Mesendoderm (in vitro differentiated cells): ENCODE measurements at regions not wholly inside any gene's neighbourhood (a gene's known extent, or its start where the extent isn't known, plus 50 kb on each side); places are given as distances from the start of the nearest gene placed in this dataset.

Experiments
- DNase-seq: peaks from one replicate; pipeline ENCODE4 v3.0.0; 2013
- H2AK5ac ChIP-seq: 2 replicates; pipeline ENCODE4 v1.6.1; 2013; ENCODE audit warnings: low read length, inconsistent platforms
- H2BK120ac ChIP-seq: 2 replicates; pipeline ENCODE4 v1.6.1; 2013; ENCODE audit warnings: low read depth, mild to moderate bottlenecking, low read length, moderate library complexity, mixed read lengths
- H2BK15ac ChIP-seq: replicated peaks from 2 replicates; pipeline ENCODE4 v1.6.1; 2013; ENCODE audit warnings: low read depth, mild to moderate bottlenecking, moderate library complexity
- H2BK5ac ChIP-seq: 2 replicates; pipeline ENCODE4 v1.6.1; 2013; ENCODE audit warnings: low read length, inconsistent platforms
- H3K18ac ChIP-seq: 2 replicates; pipeline ENCODE4 v1.6.1; 2013; ENCODE audit warnings: mild to moderate bottlenecking, low read length, mixed read lengths
- H3K23ac ChIP-seq: one replicate; pipeline ENCODE4 v1.6.1; 2013; ENCODE audit warnings: low read length
- H3K27ac ChIP-seq: 2 replicates; pipeline ENCODE4 v1.5.1; 2013; ENCODE audit warnings: low read depth, mild to moderate bottlenecking, inconsistent platforms, low read length, moderate library complexity
- H3K27me3 ChIP-seq: 2 replicates; pipeline ENCODE4 v1.6.1; 2013; ENCODE audit warnings: low read length, control low read depth, mild to moderate bottlenecking, inconsistent platforms; ENCODE audit not compliant: insufficient read depth, poor library complexity
- H3K36me3 ChIP-seq: 2 replicates; pipeline ENCODE4 v1.6.1; 2013; ENCODE audit warnings: low read length, inconsistent platforms; ENCODE audit not compliant: control insufficient read depth, insufficient read depth
- H3K4ac ChIP-seq: one replicate; pipeline ENCODE4 v1.6.1; 2013; ENCODE audit warnings: low read depth, mild to moderate bottlenecking, low read length, moderate library complexity
- H3K4me1 ChIP-seq: 2 replicates; pipeline ENCODE4 v1.6.1; 2013; ENCODE audit warnings: low read depth, low read length, inconsistent platforms; ENCODE audit not compliant: control insufficient read depth
- H3K4me2 ChIP-seq: 2 replicates; pipeline ENCODE4 v1.6.1; 2013; ENCODE audit warnings: low read length
- H3K4me3 ChIP-seq: 2 replicates; pipeline ENCODE4 v1.5.1; 2013; ENCODE audit warnings: mild to moderate bottlenecking, low read length
- H3K56ac ChIP-seq: one replicate; pipeline ENCODE4 v1.6.1; 2013; ENCODE audit warnings: low read length
- H3K79me1 ChIP-seq: 2 replicates; pipeline ENCODE4 v1.6.1; 2013; ENCODE audit warnings: low read length, inconsistent platforms
- H3K79me2 ChIP-seq: 2 replicates; pipeline ENCODE4 v1.6.1; 2013; ENCODE audit warnings: mild to moderate bottlenecking, low read length; ENCODE audit not compliant: control insufficient read depth, insufficient read depth
- H3K9ac ChIP-seq: 2 replicates; pipeline ENCODE4 v1.6.1; 2013; ENCODE audit warnings: low read length, inconsistent platforms
- H4K5ac ChIP-seq: one replicate; pipeline ENCODE4 v1.6.1; 2013; ENCODE audit warnings: low read length
- H4K8ac ChIP-seq: one replicate; pipeline ENCODE4 v1.6.1; 2013; ENCODE audit warnings: low read depth, mild to moderate bottlenecking, control low read depth, low read length, moderate library complexity
- WGBS: extraction: QIAGEN DNeasy Blood & Tissue Kit; methylation state at CpG from one replicate; pipeline ENCODE4 v1.1.7; 2013; ENCODE audit warnings: low lambda C conversion rate, missing lambda C conversion rate; ENCODE audit not compliant: insufficient coverage; ENCODE audit errors: extremely low coverage; 5-methylcytosine and 5-hydroxymethylcytosine counted together

DNA sequence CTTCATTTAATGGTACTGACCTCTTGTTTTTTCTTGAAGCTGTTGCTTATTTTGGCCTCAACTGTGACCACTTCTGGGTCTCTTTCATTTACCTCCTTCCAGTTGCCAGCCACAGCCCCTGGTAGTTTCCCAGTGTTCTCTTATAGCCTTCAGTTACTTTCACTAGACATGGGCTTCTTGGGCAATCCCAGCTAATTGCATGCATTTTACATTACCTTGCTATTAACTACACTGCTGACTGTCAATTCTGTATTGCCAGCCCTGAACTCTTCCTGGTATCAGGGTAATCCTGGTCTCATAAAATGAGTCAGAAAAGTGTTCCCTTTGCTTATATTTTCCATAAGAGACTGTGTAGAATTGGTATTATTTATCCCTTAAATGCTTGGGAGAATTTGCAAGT is 195.8 kb upstream of the LARGE1 start:
- Histone ChIP-seq H3K4me3 (no peak overlapping the region), H3K4me2 (no peak overlapping the region)
- no peak for DNase-seq

DNA sequence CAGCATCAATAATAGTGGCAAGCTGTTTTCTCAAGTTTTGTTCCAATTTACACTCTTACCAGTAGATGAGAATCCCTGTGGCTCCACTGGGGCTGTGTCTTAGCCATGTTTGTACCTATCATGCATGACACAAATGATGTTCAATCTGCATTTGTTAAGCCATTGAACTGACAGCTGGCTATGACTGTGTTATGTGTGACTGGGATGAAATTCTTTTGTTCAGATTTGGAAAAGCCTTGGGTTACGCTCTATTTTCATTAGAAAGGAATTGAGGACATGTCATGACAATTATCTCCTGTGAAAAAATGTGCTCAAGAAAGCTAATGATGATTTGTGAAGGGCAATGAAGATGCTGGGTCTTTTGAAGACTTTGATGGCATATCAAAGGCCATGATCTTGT is 201.8 kb upstream of the LARGE1 start:
- Histone ChIP-seq H4K8ac (no peak overlapping the region), H4K5ac (no peak overlapping the region), H2BK120ac (no peak overlapping the region), H3K4me3 (no peak overlapping the region), H3K18ac (no peak overlapping the region), H3K56ac (no peak overlapping the region), H3K27ac (no peak overlapping the region), H3K27me3 (no peaks in the 10 kb centered on the region), H3K36me3 (no peaks in the 10 kb centered on the region), H3K23ac (no peak overlapping the region), H2BK5ac (no peak overlapping the region), H2BK15ac (no peak overlapping the region), H3K79me2 (no peaks in the 10 kb centered on the region), H3K4me1 (no peaks in the 10 kb centered on the region), H3K79me1 (no peaks in the 10 kb centered on the region), H3K4ac (no peak overlapping the region), H2AK5ac (no peak overlapping the region), H3K4me2 (no peak overlapping the region), H3K9ac (no peak overlapping the region)
- WGBS = no CpG with 5 or more reads among the region's 1 CpG
- no peak for DNase-seq

More for the DNA sequence above, 195.8 kb upstream of the LARGE1 start:
- Histone ChIP-seq H3K27me3 (no peaks in the 10 kb centered on the region), H4K5ac (no peak overlapping the region), H3K36me3 (no peaks in the 10 kb centered on the region), H3K56ac (no peak overlapping the region), H3K4me1 (no peaks in the 10 kb centered on the region), H3K27ac (no peak overlapping the region), H3K4ac (no peak overlapping the region), H3K18ac (no peak overlapping the region), H2BK120ac (no peak overlapping the region), H2AK5ac (no peak overlapping the region), H3K9ac (no peak overlapping the region), H4K8ac (no peak overlapping the region), H3K79me1 (no peaks in the 10 kb centered on the region), H2BK5ac (no peak overlapping the region), H2BK15ac (no peak overlapping the region), H3K23ac (no peak overlapping the region), H3K79me2 (no peaks in the 10 kb centered on the region)

DNA sequence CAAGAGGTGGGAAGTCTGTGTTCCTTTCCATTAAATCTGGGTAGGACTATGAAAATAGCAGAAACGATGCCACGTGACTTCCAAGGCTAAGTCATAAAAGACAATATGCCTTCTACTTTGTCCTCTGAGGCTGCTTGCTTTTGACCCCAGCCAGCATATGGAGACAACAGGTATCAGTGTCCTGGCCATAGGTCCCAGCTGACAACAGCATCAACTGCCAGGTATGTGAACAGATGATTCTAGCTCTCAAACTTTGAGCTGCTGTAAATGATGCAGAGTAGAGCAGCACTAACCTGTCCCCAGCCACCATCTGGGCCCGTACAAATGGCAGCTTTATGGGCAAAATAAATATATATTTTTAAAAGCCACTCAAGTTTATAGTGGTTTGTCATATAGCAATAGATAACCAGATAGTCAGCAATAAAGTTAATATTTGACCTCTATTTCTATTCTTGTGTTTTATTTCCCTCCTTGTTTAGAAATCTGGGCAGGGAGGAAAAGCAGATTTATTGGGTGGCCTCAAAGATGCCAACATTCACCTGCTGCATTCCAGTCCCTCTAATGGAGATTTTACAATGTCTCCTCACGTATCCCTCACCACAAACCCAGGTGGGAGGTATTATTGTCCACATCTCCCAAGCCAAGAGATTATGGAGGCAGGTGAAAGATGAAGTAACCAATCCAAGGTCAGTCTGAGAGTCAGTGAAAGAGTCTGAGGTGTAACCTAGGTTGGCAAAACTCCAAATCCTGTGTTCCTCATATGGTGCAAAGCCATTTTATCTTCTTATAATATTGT is 209.6 kb upstream of the LARGE1 start:
- Histone ChIP-seq H2AK5ac (no peak overlapping the region), H4K5ac (no peak overlapping the region), H3K4ac (no peak overlapping the region), H3K4me2 (no peak overlapping the region), H2BK5ac (no peak overlapping the region), H3K4me1 (no peaks in the 10 kb centered on the region), H3K23ac (no peak overlapping the region), H3K56ac (no peak overlapping the region), H3K9ac (no peak overlapping the region), H4K8ac (no peak overlapping the region), H3K79me1 (no peaks in the 10 kb centered on the region), H3K27me3 (no peaks in the 10 kb centered on the region), H3K4me3 (no peak overlapping the region), H3K18ac (no peak overlapping the region), H3K79me2 (no peaks in the 10 kb centered on the region), H2BK120ac (no peak overlapping the region), H3K27ac (no peak overlapping the region), H2BK15ac (no peak overlapping the region), H3K36me3 (no peaks in the 10 kb centered on the region)
- DNase-seq = no peak
- WGBS = no CpG with 5 or more reads among the region's 4 CpGs

DNA sequence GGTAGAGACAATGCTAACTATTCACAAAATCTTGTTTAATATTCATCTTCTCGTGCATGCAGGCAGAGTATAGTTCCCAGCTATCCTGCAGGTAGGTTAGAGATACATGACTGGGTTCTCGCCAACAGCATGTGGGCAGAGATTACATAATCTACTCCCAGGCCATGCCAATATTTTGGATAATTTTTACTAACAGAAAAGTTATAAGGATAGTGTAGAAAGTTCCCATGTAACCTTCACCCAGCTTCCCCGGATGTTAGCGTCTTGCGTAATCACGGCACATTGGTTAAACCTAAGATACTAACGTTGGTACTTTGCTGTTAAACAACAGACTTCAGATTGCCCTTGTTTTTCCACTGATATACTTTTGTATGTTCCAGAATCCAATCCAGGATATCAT is 215.5 kb upstream of the LARGE1 start:
- H3K36me3 ChIP-seq = no peaks in the 10 kb centered on the region
- H2AK5ac ChIP-seq = no peak overlapping the region
- no peak overlapping the region for H4K5ac ChIP-seq
- no peak overlapping the region for H3K4me3 ChIP-seq
- no peak overlapping the region for H3K4ac ChIP-seq
- no peak overlapping the region for H3K56ac ChIP-seq
- no CpG with 5 or more reads among the region's 7 CpGs for WGBS
- no peaks in the 10 kb centered on the region for H3K4me1 ChIP-seq
- H3K9ac ChIP-seq = no peak overlapping the region
- no peaks in the 10 kb centered on the region for H3K79me2 ChIP-seq
- H3K18ac ChIP-seq = no peak overlapping the region
- H2BK15ac ChIP-seq = no peak overlapping the region
- no peak for DNase-seq
- H3K79me1 ChIP-seq = no peaks in the 10 kb centered on the region
- H3K4me2 ChIP-seq = no peak overlapping the region
- no peak overlapping the region for H3K27ac ChIP-seq
- H2BK120ac ChIP-seq = no peak overlapping the region
- no peak overlapping the region for H2BK5ac ChIP-seq
- no peak overlapping the region for H3K23ac ChIP-seq
- no peak overlapping the region for H4K8ac ChIP-seq
- H3K27me3 ChIP-seq = no peaks in the 10 kb centered on the region

DNA sequence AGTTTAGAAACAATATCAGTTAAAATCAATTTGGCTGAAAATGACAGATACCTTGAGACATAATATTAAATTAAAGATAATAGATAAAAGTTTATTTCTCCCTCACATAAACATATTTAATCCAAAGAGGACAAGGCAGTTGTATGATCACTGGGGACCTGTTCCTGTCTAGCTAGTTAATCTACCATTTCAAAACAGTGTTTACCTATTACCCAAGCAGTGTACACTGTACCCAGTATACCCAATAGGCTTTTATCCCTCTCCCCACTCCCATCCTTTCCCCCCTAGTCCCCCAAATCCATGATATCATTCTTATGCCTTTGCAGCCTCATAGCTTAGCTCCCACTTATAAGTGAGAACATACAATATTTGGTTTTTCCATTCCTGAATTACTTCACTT is 229.7 kb upstream of the LARGE1 start:
- H3K4me1 ChIP-seq = no peaks in the 10 kb centered on the region
- no peak for DNase-seq
- H3K23ac ChIP-seq = no peak overlapping the region
- H2BK5ac ChIP-seq = no peak overlapping the region
- no peaks in the 10 kb centered on the region for H3K79me1 ChIP-seq
- no peak overlapping the region for H3K9ac ChIP-seq
- no peak overlapping the region for H3K4ac ChIP-seq
- no peaks in the 10 kb centered on the region for H3K27me3 ChIP-seq
- no peak overlapping the region for H3K18ac ChIP-seq
- no peaks in the 10 kb centered on the region for H3K79me2 ChIP-seq
- H4K8ac ChIP-seq = no peak overlapping the region
- no peak overlapping the region for H2AK5ac ChIP-seq
- no peak overlapping the region for H3K27ac ChIP-seq
- no peak overlapping the region for H3K56ac ChIP-seq
- no peak overlapping the region for H2BK15ac ChIP-seq
- no peaks in the 10 kb centered on the region for H3K36me3 ChIP-seq
- no peak overlapping the region for H3K4me2 ChIP-seq
- H3K4me3 ChIP-seq = no peak overlapping the region
- no peak overlapping the region for H4K5ac ChIP-seq
- H2BK120ac ChIP-seq = no peak overlapping the region

DNA sequence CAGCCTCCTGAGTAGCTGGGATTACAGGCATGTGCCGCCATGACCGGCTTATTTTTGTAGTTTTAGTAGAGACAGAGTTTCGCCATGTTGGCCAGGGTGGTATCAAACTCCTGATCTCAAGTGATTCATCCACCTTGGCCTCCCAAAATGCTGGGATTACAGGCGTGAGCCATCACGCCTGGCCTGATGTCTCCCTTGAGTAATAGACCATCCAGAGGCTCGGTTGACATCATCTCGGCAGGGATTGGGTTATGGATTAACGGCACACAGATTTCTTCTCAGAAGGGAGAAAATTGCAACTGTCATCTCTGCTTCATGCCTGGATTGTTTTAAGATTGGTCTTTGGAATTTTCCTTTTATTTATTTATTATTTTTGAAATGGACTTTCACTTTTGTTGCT is 239.2 kb upstream of the LARGE1 start:
- Histone ChIP-seq H3K27me3 (no peaks in the 10 kb centered on the region), H3K36me3 (no peaks in the 10 kb centered on the region), H4K5ac (no peak overlapping the region), H3K18ac (no peak overlapping the region), H3K4me3 (no peak overlapping the region), H2BK120ac (no peak overlapping the region), H3K56ac (no peak overlapping the region), H2AK5ac (no peak overlapping the region), H3K4me1 (no peaks in the 10 kb centered on the region), H3K9ac (no peak overlapping the region), H3K4ac (no peak overlapping the region), H3K23ac (no peak overlapping the region), H3K27ac (no peak overlapping the region), H2BK5ac (no peak overlapping the region), H3K4me2 (no peak overlapping the region), H3K79me1 (no peaks in the 10 kb centered on the region), H2BK15ac (no peak overlapping the region), H3K79me2 (no peaks in the 10 kb centered on the region), H4K8ac (no peak overlapping the region)
- no peak for DNase-seq
- no CpG with 5 or more reads among the region's 8 CpGs for WGBS
